ENCODE measurements at regions not wholly inside any gene's neighbourhood (a gene's known extent, or its start where the extent isn't known, plus 50 kb on each side); places are given as distances from the start of the nearest gene placed in this dataset.
"Not testable (repeated sequence)": the region's sequence is repeated elsewhere in the genome, so short reads cannot be mapped to it uniquely, and the experiment has no call there.

GRCh38 chrX:152507168-152507567, 56.1 kb upstream of the GABRA3 start:
- not testable (repeated sequence) for DNase-seq

- DNase-seq: no peak
Observed at GRCh38 chrX:152520653-152521052, 69.5 kb upstream of the GABRA3 start.

- DNase-seq: peak; percentile 14
Observed at GRCh38 chrX:152528193-152528592, 77.1 kb upstream of the GABRA3 start.

- DNase-seq: no peak
Observed at GRCh38 chrX:152530967-152531366, 79.9 kb upstream of the GABRA3 start.

GRCh38 chrX:152537373-152537772, 86.3 kb upstream of the GABRA3 start:
- DNase-seq: no peak

DNA sequence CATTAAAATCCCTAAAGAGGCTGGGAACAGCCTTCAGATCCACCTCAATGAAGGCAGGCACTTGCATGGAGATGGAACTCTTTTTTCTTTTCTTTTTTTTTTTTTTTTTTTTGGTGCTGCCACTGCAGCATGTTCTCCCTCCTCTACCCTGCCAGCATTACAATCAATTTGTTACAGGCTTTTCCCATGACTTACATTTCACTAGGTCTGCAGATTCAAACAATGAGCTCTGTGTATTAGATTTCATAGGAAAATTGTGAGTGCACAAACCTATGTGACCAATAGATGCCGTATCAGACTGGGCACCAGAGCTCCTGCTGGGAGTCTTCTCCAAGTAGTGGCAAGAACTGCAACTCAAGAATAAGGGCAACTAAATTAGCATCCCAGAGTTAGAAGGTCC, 63.8 kb upstream of the GABRQ start:
- DNase-seq: no peak

GRCh38 chrX:152575331-152575730, 62.4 kb upstream of the GABRQ start:
- DNase-seq: no peak

GRCh38 chrX:152587523-152587922, 50.2 kb upstream of the GABRQ start:
- not testable (repeated sequence) for DNase-seq

All from NCI-H1092 treated with DMSO at 0.1 percent for 48 hours (cell line).